NCI-H2107 treated with DMSO at 0.1 percent for 48 hours (cell line): ENCODE measurements at regions not wholly inside any gene's neighbourhood (a gene's known extent, or its start where the extent isn't known, plus 50 kb on each side); places are given as distances from the start of the nearest gene placed in this dataset.

ENCODE experiments used
- DNase-seq: peaks from one replicate; lab custom pipeline; 2025; ENCODE audit not compliant: unreplicated experiment; lab: John Stamatoyannopoulos, UW

DNA sequence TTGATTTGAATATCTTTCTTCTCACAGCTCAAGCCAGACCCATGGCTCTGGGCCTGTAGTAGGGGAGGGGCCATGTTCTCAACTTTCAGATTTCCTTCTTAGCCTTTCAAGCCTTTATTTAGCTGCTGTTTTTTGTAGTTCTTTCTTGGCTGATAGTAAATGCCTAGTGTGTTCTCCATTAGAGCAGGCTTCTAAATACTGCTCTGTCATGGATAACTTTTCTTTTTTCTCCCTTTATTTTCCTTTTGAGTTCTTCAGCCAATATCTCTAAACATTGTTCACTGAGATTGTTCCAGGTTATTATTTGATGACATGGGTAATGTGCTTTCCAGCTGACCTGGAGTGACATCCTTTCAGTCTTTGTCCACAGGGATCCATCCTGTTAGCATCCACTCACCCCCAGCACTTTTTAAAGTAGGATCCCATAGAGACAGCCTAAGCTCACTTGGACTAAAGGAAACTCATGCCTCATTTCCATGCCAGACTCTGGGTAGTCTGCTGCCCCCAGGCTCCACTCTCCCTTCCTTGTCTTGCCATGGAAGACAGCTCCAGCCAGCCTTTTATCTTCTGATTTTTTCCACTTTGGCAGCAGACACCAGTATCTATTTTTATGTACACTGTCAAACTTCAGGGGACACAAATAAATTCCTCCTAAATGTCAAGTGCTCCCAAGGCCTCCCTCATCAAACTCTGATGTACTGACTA is 645.6 kb downstream of the RNF144B start:
- no peak for DNase-seq

DNA sequence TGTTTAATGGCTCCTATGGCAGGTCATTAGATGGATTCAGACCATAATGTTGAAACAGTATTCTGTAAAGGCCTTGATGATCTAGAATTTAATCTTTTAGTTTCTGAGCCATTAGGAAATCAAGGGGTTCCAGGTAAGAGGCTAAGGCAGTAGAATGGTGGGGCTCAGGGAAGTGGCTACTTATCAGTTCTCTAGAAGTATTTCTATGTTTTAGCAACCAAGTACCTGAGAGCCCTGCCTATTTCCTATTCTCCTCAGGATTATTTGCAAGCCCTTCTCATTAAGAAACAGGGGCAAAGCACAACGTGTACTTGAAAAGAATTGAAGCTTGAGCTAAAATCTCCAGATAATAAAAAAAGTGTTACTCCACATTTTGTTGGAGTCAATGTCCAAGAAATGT is 646.5 kb downstream of the RNF144B start:
- no peak for DNase-seq

DNA sequence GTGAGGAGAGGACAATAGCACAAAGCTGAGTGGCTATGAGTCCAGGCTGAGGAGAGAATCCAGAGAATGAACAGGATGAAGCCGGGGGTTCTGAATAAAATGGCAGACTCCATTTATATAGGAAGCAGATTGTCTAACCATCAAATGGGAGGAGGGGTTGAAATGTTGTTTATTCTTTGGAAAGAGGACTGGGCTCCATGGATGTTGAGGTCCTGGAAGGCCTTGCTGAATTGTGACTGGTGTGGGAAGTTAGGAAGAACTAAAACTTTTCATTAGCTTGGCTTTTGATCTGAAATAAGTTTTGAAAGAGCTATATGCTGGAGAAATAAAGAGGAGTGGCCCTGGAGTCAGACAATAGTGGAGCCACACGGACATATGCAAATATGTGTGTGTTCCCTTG is 647.8 kb downstream of the RNF144B start:
- no peak for DNase-seq

DNA sequence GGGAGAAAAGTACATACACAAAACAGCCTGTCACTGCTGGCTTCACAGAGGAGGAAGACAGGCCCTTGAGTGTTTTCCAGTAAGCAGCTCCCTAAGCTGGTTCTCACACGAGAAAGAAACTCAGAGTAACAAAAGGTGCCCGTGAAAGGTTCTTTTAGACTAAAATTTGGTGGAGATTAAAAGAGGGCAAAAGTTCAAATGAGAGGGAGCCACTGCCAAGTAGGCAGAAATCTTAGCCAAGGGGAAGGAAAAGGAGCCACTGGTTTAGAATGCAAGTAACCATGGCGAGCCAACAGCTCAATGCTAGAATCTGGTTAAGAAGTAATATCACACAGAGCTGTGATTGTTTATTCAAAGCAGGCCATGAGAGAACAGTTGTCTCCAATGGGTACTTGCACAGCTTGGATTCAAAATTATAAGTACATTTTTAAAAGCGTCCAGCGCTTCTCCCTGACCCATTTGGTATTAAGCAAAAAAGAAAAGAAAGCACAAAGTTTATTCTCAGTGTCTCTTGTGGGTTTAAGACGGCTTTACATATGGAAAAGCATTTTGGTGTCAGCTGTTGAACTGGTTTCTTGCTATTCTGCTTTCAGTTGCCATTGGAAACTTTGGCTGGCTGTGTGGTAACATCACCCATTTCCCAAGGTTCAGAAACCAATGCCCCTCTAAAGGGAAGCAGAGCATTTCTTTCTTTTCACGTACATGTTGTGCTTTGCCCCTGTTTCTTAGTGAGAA is 648.5 kb downstream of the RNF144B start:
- no peak for DNase-seq

DNA sequence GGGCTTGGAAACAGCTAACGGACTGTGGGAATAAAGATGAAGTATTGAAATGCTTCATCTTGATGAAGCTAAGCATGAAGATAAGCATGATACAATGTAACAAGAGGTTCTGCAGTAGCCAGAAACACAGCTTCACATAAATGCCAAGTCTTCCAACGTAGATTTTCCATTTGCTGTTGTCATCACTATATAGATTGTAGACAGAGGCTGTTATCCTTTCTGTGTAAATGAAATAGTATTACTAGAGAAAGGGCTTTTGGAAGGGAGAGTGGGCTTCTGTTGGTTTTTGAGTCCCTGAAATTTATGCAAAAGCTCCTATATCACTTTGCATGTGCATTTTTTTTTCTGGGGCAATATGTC is 649.0 kb downstream of the RNF144B start:
- DNase-seq: no peak

DNA sequence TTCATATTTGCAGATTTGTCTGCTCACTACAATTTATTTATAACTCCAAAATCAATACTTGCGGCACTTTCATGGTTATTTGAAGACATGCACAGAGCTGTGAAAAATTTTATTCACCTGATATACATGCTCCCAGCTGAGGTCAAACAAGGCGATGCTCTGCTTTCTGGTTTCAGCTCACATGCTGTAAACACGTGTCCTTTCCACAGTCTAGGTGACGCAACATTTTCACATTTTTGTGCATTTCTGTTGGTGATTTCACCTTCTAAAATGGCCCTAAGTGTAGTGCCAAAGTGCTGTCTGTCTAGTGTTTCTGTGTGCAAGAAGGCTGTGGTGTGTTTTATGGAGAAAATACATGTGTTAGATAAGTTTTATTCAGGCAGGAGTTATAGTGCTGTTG is 650.5 kb downstream of the RNF144B start:
- DNase-seq: no peak

DNA sequence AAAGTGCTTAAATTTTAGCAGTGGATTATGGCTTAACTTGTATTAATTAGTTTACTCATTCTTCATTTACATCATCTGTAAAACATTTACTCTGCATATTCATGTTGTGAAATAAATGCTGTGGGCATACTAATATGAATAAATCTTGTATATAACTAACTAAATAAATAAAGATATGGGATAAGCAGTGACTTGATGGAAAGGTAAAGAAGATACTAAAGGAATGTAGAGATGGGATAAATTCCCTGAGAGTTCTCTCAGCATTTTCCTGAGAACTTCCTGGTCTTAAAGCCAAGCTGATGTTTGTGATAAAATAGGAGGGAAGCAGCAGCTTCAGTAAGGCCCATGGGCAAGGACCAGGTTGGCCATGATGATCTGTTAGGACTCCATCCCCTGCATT is 652.1 kb downstream of the RNF144B start:
- no peak for DNase-seq

DNA sequence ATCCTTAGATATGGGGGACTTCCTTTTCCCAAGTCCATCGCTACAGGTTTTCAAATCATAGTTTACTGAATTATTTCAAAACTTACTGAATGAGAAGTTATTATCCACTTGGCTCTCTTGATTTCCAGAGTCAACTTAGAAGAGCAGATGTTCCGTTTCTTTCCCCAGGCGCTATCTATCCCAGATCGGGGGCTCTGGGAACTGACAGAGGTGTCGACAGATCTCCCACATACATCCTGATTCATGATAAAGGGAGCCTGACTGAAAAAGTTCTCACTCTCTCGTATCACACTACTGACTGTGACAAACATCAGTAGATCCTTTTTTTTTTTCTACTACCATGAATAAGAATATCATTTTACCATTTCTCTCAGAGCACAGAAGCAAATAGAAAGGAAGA is 654.8 kb downstream of the RNF144B start:
- DNase-seq: no peak

DNA sequence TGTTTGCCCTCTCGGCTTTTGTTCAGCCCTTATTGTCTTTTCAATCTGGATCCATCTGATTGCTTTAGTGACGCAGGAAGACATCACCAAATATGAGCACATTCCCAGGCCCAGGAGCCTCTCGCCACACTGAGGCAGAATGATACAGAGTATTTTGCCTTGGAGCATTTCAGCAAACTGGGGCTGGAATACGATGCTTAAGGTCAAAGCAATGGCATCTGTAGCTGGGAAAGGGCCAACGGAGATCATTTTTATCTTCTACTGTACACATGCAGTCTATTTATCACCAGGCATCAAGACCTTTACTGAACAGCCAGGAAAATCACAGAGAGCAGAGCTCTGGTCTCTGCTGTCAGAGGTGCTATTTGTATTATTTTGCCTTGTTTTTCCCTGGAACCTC is 655.3 kb downstream of the RNF144B start:
- DNase-seq: no peak

DNA sequence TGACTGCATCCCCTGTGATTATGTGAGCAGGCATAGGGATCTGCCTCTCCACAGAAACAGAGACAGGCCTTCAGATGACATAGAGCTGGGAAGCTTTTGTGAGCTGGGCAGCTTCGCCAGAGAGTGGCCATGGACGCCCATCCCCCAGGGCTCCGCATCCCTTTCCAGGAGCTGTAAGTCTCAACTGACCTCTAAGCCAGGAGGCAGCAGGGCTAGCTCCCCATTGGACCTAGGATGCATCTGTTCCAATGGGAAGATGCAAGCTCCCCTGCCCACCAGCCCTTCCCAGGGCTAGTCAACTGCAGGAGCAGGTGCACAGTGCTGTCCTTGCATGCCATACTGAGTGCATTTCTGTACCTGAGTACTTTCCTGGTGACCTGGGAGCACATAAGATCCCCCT is 663.6 kb downstream of the RNF144B start:
- no peak for DNase-seq

DNA sequence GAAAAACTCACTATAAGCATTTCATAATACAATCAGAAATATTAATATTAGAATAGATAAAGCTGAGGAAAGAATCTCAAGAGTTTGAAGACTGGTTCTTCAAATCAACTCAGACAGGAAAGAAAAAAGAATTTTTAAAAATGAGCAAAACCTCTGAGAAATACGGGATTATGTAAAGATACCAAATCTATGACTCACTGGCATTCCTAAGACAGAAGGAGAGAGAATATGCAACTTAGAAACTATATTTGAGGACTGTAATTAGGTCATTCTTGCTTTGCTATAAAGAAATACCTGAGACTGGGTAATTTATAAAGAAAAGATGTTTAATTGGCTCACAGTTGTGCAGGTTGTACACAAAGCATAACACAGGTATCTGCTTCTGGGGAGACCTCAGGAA is 665.1 kb downstream of the RNF144B start:
- DNase-seq: no peak

DNA sequence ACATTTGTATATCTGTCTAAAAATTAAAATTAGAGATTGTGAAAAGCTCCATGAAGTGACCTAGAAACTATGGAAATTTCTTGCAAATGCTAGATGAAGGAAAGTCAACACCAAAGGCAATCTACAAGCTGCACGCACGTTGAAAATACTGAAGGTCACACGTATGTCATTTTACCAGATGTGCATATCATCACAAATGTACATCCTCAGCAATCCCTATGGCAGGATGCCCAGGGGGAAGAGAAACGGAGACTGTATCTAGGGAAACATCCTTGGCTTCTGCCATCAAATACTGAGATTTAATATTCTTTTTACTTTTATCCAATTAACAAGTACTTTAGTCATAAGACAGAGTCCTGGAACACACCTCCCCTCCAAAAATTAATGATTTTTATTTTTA is 672.0 kb downstream of the RNF144B start:
- DNase-seq: no peak

DNA sequence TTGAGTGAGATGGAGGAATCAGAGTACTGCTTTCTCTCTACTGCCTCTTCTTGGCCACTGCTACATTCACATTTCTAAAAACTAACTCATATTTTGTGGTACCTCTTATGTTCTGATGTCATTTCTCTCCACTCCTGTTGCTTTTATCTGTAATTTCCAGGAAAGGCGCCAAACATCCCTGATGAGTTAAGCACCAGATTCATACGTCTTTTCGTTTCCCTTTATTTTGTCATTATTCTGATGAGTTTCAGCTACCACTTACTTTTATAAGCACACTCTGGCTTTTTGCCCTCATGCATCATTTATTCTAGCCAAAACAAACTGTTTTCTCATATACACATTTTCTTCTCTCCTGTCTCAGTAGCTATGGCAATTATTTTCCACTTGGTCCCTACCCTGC is 680.0 kb downstream of the RNF144B start:
- no peak for DNase-seq

DNA sequence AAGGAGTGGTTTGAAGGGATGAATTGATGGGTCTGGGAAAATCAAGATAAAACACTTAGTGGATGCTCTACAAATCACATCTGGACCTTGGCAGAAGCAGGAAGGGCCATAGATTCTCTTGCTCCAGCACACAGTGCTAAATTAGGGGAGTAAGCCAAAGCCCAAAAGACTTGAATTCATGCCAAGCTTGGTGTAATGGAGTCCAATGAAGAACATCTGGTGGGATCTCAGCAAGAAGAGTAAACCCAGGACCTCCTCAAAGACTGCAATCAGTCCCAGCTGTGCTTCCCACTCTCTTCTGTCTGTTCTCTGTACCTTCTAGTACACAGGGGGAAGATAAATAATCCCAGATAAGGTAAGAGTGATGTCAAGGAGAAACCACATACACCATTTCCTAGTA is 683.4 kb downstream of the RNF144B start:
- no peak for DNase-seq

DNA sequence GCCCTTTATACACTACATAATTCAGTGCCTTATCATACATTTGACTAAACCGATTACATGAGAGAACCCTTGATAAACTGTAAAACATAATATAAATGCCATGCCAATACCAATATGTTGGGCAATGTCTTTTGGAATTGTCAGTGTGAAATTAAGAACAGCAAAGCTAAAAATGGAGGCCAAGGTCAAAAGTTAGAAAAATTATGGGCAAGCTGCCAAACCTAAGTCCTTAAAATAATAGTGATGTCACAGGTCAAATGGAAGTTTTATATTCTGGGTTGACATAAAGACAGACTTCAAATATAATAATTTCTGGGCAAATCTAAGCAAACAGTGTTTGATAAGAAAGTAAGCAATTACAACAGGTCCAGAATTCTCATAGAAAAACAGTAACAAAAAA is 696.7 kb downstream of the RNF144B start:
- DNase-seq: no peak

DNA sequence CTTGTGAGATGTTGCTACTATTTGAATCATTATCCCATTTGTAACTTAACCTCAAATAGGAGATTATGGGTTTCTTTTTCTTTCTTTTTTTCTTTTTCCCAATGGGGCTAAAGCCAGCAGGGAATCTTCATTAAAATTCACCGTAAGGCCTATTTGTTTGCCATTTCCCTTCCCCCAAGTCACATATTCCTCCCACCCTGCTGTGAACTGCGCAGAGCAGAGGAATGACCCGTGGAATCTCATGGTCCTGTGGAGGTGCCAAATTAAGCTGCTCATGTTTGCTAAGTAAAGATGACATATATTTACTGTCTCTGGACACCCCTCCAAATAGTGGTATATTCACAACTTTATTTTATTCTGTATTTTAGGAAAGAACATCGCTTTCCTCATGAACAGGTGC is 699.3 kb downstream of the RNF144B start:
- DNase-seq: no peak

DNA sequence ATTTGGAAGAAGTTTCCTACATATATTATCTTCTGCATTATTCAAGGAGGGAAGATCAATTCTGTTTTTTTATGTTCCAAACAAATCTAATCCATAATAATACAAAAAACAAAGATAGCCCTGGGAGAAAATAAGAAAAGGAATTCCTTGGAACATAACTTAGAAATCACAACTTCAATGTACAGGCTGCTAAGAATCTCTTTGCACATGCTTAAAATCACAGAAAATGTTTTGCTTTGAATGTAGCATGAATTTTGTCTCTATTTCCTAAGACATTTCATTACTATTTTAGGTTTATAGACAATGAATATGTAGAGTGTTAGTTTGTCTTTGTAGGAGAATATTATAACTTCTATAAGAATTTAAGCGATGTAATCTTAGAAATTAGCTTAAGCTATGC is 700.1 kb downstream of the RNF144B start:
- no peak for DNase-seq

DNA sequence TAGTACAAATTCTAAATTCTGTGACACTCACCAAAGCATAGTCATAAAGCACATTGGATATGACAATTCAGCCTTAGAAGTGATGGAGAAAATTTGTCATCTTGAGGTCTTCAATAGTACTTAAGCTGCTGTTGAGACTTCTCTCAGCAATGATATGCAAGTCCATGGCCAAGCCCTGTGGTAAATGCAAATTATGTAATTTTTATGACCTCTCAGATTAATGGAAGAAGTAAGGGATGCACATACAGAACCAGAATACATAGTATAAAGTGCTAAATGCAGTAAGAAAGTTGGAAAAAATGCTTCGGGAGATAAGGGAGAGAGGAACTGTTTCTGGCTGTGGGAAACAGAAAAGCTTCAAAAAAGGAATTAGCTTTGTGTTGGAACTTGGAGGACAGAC is 700.7 kb downstream of the RNF144B start:
- no peak for DNase-seq

DNA sequence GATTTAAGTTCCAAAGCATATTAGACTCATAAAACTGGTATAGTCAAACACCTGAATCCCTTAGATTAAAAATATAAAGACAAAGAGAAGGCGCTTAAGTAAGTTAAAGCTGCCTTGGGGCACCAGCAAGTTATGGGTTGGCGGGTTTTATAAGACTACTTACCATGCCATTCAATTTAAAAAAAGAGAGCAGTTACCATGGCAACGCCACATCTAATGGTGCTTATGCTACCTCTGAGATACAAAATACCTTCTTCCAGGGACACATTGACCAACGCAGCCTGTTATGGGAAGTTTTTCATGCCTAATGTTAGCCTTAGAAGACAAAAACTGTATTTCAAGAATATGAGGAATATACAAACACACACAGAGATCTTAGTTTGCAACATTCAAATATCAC is 713.6 kb downstream of the RNF144B start:
- no peak for DNase-seq

DNA sequence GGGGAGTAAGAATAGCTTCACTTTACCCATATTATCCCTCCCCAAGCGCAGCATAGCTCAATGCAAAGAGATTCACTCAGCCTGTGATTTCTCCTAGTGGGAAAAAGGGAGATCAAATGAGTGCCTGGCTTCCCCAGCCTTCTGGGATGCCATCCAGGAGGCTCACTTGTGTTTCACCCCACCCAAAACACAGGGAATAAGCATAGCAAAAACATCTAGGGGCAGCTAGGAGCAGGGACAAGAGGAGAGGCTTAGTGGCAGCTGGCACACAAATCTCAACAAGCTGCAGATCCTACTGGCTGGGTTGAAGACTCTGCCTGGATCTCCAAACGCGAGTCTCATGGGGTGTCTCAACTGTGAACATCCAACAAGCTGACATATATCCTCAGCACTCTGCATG is 715.8 kb downstream of the RNF144B start:
- DNase-seq: no peak

DNA sequence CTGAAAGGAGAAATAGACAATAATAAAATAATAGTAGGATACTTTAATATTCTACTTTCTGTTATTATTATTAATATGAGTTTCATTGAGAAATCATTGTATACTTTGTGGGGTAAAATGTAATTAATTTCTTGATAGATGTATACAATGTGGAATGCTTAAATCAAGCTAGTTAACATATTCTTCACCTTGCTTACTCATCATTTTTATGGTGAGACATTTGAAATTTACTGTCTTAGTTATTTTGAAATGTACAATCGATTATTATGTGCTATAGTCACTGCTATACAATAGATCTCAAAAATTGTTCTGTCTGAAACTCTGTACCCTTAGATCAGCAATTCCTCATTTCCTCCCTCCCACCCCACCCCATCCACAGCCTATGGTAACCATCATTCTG is 720.3 kb downstream of the RNF144B start:
- DNase-seq: no peak

DNA sequence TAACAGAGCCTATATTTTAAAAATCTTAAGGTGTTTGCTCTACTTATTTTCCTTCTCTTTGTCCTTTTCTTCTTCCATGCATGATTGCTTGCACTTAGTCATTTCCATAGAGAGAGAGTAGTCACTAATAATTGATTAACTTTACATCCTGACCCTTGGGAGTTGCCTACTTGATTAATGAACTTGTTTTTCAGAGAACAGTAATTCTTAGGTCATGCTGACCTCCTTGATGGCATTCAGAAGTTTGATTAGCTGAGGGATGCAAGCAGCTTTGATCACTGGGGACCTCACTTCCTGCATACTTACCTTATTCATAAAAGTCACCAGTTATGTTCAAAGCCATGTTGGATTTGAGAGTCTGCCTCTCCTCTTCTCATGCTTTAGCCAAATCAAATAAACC is 715.6 kb upstream of the ID4 start:
- DNase-seq: no peak

DNA sequence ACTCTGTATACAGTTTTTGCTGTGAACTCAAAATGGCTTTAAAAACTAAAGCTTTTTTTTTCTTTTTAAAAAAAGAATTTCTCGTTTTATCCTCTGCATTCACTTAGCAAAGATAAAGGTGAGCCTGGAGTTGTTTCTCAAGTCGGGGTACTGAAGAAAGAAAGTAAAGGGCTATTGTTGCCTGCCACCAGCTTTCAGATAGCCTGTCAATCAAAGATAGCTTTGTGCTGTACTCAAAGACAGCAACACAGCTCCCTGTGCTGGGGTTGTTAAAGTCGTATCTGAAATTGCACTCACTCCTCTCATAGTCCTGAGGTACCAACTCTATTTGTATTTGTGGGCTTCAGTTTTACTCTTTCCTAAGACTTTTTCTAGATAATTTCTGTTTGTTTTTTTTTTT is 710.1 kb upstream of the ID4 start:
- DNase-seq: no peak
